H1 (cell line): ENCODE measurements at regions not wholly inside any gene's neighbourhood (a gene's known extent, or its start where the extent isn't known, plus 50 kb on each side); places are given as distances from the start of the nearest gene placed in this dataset.

Source experiments
- CTCF ChIP-seq, 3 experiments: IDR thresholded peaks; 1 replicate in 2 of 3; 2 replicates in 1 of 3; pipeline versions ENCODE4 v1.5.1 to v1.6.1; 2011; ENCODE audit warnings: low read length in 3 of 3, mild to moderate bottlenecking in 3 of 3, inconsistent platforms in 2 of 3, low read depth in 1 of 3, moderate library complexity in 1 of 3; ENCODE audit not compliant: insufficient read depth in 1 of 3; ENCODE audit errors: control extremely low read depth in 1 of 3
- GTF2F1 ChIP-seq: IDR thresholded peaks from 2 replicates; pipeline ENCODE4 v1.6.1; 2012; ENCODE audit warnings: low read depth, low read length, improper control_type of control experiment, borderline replicate concordance
- MAX ChIP-seq: IDR thresholded peaks from 2 replicates; pipeline ENCODE4 v1.6.1; 2012; ENCODE audit warnings: inconsistent platforms
- NRF1 ChIP-seq: IDR thresholded peaks from 2 replicates; pipeline ENCODE4 v1.6.1; 2011; ENCODE audit warnings: mild to moderate bottlenecking, low read depth, low read length, improper control_type of control experiment
- POLR2A ChIP-seq, 2 experiments: IDR thresholded peaks; 1 replicate in 1 of 2; 2 replicates in 1 of 2; pipeline ENCODE4 v1.6.1; 2011; ENCODE audit warnings: low read depth in 2 of 2, low read length in 2 of 2, mild to moderate bottlenecking in 2 of 2; ENCODE audit errors: control extremely low read depth in 1 of 2
- SP1 ChIP-seq: IDR thresholded peaks from 2 replicates; pipeline ENCODE4 v1.6.1; 2011; ENCODE audit warnings: low read depth, low read length
- USF2 ChIP-seq: IDR thresholded peaks from 2 replicates; pipeline ENCODE4 v1.6.1; 2011; ENCODE audit warnings: low read length, improper control_type of control experiment

- no peak for TF ChIP-seq CTCF (IDR thresholded peaks at IDR 0.05; ENCODE audit: control extremely low read depth in 1 of 3, insufficient read depth in 1 of 3, low read depth in 1 of 3, low read length in 3 of 3)
- no peak for TF ChIP-seq USF2
- no peak for TF ChIP-seq MAX
- no peak for TF ChIP-seq NRF1
- TF ChIP-seq GTF2F1: no peak
- TF ChIP-seq POLR2A (IDR thresholded peaks at IDR 0.05; ENCODE audit: control extremely low read depth in 1 of 2, low read depth in 2 of 2, low read length in 2 of 2): no peak
- TF ChIP-seq SP1: no peak
These were observed 67.9 kb upstream of the NPAP1 start for GRCh38 chr15:24607636-24608035.
